Endothelial cell of umbilical vein (primary cell): ENCODE measurements at regions not wholly inside any gene's neighbourhood (a gene's known extent, or its start where the extent isn't known, plus 50 kb on each side); places are given as distances from the start of the nearest gene placed in this dataset.

ENCODE experiments used
- CTCF ChIP-seq, 2 donors: IDR thresholded peaks; 1 replicate in 1 of 2; 2 replicates in 1 of 2; pipeline ENCODE4 v1.5.1; 2011; ENCODE audit warnings: low read length in 2 of 2, mild to moderate bottlenecking in 2 of 2, moderate library complexity in 2 of 2, control low read depth in 1 of 2, inconsistent platforms in 1 of 2, low read depth in 1 of 2; ENCODE audit not compliant: insufficient read depth in 1 of 2; ENCODE audit errors: extremely low read depth in 1 of 2
- EZH2 ChIP-seq: IDR thresholded peaks from 2 replicates; pipeline ENCODE4 v1.6.1; 2012; ENCODE audit warnings: borderline replicate concordance, low read depth, mild to moderate bottlenecking, moderate library complexity, low read length, inconsistent platforms; ENCODE audit not compliant: severe bottlenecking
- FOS ChIP-seq: IDR thresholded peaks from 2 replicates; pipeline ENCODE4 v1.6.1; 2011; ENCODE audit warnings: mild to moderate bottlenecking, low read length, moderate library complexity, borderline replicate concordance; ENCODE audit not compliant: insufficient read depth
- GATA2 ChIP-seq: IDR thresholded peaks from 2 replicates; pipeline ENCODE4 v1.7.0; 2011; ENCODE audit warnings: low read depth, mild to moderate bottlenecking, moderate library complexity, mixed read lengths, low read length; ENCODE audit not compliant: insufficient read length, insufficient read depth
- JUN ChIP-seq: IDR thresholded peaks from 2 replicates; pipeline ENCODE4 v1.6.1; 2011; ENCODE audit warnings: borderline replicate concordance, low read depth; ENCODE audit not compliant: insufficient read length, insufficient read depth
- MAX ChIP-seq: IDR thresholded peaks from 2 replicates; pipeline ENCODE4 v1.6.1; 2011; ENCODE audit not compliant: insufficient read depth, insufficient read length
- MYC ChIP-seq: IDR thresholded peaks from one replicate; pipeline ENCODE4 v1.6.1; 2011; ENCODE audit warnings: mild to moderate bottlenecking, low read depth, low read length
- POLR2A ChIP-seq: IDR thresholded peaks from 2 replicates; pipeline ENCODE4 v1.6.1; 2012; ENCODE audit warnings: low read depth, mild to moderate bottlenecking, control low read depth, low read length
- POLR2AphosphoS5 ChIP-seq: IDR thresholded peaks from 2 replicates; pipeline ENCODE4 v1.6.1; 2012; ENCODE audit warnings: low read depth, mild to moderate bottlenecking, control low read depth, low read length, moderate library complexity; ENCODE audit not compliant: insufficient read depth

GRCh38 chr4:123190176-123190575 is 206.4 kb upstream of the SPRY1 start:
- no peak for TF ChIP-seq CTCF (IDR thresholded peaks at IDR 0.05; ENCODE audit: extremely low read depth in 1 of 2, insufficient read depth in 1 of 2, low read depth in 1 of 2, low read length in 2 of 2)
- no peak for TF ChIP-seq POLR2AphosphoS5
- TF ChIP-seq POLR2A = no peak
- TF ChIP-seq MYC = no peak
- no peak for TF ChIP-seq GATA2
- TF ChIP-seq MAX = no peak
- TF ChIP-seq EZH2 = no peak
- no peak for TF ChIP-seq FOS
- no peak for TF ChIP-seq JUN
